ENCODE measurements at regions not wholly inside any gene's neighbourhood (a gene's known extent, or its start where the extent isn't known, plus 50 kb on each side); places are given as distances from the start of the nearest gene placed in this dataset.
A peak's percentile ranks its signal among the peaks of the same experiment; 100 is the strongest.
"Not testable (repeated sequence)": the region's sequence is repeated elsewhere in the genome, so short reads cannot be mapped to it uniquely, and the experiment has no call there.

DNA sequence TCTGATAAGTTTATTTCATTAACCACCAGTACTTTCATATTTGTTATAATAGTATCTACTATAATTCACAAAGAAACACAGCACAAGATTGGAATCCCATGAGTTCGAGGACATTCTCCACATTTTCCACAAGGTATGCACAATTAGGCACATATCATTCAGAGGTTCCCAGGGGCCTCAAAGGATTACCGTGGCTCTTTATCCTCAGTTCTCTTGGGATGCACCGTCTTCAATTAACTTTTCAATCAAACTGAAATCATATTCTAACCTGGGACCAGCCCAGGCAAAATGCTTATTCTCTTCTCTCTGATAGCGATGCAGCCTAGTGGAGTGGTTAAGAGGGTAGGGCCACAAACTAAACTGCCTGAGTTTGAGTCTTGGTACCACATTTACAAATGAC, 242.6 kb upstream of the RASGEF1B start:
- no peak for DNase-seq

DNA sequence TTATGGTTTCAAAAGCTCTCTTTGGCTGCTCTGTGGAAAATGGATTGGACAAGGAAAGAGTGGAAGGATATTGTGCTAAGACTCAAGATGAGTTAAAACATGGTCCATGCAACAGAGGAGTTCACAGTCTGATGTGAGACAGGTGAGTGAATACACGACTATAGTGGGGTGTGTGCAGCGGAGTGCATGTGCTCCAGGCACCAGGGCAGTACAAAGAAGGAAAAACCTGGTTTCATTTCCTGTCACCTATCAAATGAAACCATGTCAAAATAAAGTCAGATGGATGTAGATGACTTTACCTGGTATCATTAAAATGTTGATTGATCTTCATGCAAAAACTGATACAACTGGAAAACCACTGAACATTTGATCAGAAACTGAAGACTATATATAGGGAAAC, 241.0 kb upstream of the RASGEF1B start:
- no peak for DNase-seq

GRCh38 chr4:81704461-81704860, 232.8 kb upstream of the RASGEF1B start:
- peak; percentile 20 for DNase-seq

DNA sequence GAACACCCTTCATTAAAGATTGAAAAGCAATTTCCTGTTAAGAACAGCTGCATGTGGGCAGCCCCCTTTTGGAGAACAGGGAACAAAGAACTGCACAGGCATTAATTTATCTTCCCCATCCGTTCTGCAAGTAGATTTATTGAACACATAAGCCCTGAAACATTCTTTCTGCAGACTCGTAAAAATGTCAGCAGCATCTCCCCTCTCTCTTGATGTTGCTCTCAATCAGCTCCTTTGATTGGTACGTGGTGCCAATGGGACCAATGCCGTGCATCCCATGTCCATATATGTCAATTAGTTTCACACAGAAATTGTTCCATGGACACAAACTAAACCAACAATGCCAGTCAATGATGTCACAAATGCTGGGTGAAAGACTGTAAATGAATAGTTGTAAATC, 228.5 kb upstream of the RASGEF1B start:
- no peak for DNase-seq

- DNase-seq, result no peak
Observed at GRCh38 chr4:81698538-81699296, 227.0 kb upstream of the RASGEF1B start.

- DNase-seq, result no peak
Observed at GRCh38 chr4:81694176-81694913, 222.6 kb upstream of the RASGEF1B start.

GRCh38 chr4:81690871-81691270, 219.2 kb upstream of the RASGEF1B start:
- DNase-seq, result no peak

DNA sequence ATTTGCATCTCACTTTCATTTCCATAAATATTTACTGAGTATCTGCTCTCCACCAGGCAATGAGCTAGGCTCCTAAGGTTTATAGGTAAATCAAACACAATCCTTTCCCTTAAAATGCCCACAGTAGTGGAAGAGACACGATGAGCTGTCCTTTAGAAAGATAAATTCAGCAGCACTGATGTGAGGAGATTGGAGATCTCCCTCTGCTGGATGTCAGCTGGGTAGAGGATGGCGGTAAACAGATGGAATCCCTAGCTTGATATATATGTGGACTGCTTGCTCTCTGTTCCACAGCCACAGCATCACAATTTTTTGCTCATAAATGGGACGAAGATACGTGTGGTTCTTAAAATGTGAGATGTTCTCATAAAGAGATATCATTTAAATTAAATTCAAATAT, 216.4 kb upstream of the RASGEF1B start:
- DNase-seq, result peak; percentile 5

GRCh38 chr4:81687471-81687870, 215.8 kb upstream of the RASGEF1B start:
- DNase-seq, result no peak

DNA sequence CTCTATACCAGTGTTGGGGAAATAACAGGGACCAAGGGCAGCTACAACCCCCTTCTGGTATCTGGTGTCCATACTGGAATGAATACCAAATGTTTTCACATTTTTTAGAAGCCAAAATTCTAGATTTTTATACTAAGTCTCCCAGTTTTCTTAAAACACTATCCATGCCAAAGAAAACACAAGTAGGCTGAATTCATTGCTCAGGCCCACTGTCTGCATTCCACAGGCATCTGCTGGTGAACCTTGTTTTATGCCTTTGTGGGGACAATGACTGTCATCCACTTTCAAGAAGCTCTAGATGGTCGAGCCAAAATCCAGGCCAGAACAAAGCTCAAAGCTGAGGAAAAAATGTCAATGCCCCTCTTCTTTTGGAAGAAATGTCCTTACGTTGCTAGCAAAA, 213.4 kb upstream of the RASGEF1B start:
- DNase-seq, result peak; percentile 54

DNA sequence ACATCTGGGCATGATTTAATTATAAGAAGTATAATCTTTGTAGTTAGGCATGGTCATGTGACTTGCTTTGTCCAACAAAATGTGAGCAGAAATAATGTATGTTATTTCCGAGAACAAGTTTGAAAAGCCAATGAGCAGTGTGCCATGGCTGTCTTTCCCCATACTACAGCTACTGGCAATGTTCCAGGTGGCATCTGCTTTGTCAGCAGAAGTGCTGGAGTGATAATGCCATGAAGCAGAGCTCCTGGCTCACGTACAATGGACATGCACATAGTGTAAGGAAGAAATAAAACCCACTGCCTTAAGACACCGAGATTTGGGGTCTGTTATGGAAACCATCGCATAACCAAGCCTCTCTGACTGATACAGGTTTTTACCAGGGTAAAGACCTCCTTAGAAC, 212.6 kb upstream of the RASGEF1B start:
- DNase-seq, result no peak

DNA sequence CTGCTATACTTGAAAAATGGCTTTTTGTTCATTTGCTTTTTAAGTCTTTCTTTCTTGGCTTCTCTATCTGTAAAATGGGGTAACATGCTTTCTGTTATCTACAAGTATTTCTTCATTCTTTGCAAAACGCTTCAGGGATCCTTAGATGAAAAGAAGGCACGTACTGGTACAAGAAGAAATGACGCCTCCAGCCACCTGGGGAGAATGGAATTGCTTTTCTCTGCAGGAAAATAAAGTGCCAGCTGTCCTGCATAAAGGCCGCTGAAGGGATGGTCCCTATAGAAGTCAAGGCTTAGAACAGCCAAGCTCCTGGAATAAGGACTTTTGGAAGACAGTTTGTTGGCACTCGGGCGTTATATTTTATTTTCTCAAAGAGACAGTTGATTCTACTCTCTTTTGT, 210.8 kb upstream of the RASGEF1B start:
- no peak for DNase-seq

- DNase-seq, result no peak
Observed at GRCh38 chr4:81679315-81679714, 207.6 kb upstream of the RASGEF1B start.

DNA sequence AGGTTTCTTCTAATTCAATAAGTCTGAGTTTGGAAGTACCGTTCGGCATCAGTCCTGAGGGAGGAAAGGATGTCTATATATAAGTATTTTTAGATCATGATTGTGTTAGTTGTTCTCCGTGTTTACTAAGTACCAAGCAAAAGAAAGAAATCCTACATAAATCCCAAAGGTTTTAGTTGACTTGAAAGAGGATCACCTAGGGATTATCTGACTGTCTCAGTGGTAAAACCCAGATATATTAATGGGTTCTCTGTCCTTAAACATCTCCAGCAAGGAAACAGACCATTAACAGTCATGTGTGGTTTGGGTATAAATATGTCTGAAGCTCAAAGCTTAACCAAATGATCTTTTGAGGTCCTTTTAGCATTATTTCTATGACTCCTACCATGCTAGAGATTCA, 207.1 kb upstream of the RASGEF1B start:
- DNase-seq, result no peak

DNA sequence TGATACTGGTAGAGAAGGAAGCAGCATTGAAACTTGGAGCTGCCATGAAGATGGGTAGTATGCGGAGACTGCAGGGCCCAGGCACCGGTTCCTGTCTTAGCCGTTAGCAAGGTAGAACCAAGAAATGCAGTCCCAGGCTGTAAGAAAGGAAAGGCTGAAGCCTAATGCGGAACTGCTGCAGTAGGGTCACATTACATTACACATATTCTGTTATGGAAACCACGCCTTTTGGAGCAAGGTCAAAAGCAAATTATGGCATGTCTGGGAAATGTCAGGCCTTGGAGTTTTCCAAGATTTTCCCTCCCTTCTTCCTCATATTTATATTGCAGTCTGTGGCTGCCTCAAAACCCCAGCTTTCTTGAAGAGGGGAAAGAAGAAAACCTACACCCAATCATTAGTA, 204.8 kb upstream of the RASGEF1B start:
- DNase-seq, result no peak

DNA sequence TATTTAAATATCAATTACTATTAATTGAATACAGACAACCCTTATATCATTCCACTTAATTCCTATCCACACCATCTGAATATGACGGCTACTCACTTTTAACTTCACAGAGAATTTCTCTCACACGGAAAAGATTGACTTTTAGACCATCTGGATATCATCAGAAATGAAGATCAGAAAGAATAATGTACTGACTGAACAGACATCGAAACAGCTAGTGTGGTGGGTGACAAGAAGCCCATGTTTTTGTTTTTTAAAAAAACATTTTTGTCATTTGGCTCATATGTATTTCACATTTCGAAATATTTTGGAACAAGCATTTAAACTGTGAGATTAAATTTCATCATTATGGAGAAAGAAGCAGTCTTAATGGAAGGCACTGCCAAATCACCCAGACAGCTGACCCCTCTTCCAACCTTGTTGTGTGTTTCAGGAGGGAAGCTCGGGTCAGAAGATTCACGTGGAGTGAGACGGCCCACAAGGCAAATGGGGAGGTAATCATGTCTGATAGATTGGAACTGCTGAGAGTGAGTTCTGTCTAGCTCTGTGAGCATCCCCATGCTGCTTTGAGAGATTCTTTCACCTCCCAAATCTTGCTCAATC, 204.2 kb upstream of the RASGEF1B start:
- no peak for DNase-seq

DNA sequence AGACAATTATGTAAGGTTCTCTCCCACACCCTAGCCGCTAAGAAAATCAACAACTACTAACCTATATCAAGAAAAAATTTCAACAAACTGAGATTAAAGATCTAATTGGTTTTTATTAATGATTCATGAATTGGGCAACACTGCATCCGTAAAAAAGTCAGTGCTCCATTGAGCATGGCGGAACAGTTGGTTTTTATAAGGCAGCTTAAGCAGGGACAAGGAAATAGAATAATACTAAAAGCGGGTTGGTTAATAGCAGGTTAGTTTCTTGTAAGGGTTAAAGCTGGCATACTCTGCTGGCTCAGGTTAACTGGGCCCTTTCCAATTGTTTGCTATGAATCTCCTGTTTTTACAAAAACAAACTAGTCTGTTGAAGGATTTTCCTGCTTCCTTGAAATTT, 202.3 kb upstream of the RASGEF1B start:
- no peak for DNase-seq

- DNase-seq, result not testable (repeated sequence)
Observed at GRCh38 chr4:81668328-81668727, 196.6 kb upstream of the RASGEF1B start.

- no peak for DNase-seq
Observed at GRCh38 chr4:81667539-81667938, 195.8 kb upstream of the RASGEF1B start.

DNA sequence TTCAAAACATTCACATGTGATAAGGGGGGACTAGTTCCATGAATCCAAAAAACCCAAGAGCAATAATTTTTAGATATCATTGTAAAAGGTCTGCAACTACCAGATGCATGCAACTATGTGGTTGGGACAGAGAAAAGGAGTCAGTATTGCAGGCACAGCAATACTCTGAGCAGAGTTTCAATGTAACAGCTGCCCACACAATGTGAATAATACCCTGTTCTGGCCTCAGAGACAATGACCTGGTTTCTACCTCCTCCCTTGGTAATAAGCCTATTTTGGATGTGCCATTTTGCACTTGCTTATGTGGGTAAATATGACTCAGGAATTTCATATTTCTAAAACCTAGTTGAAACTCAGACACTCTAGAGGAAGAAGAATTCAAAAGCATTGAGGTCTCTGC, 194.8 kb upstream of the RASGEF1B start:
- no peak for DNase-seq

DNA sequence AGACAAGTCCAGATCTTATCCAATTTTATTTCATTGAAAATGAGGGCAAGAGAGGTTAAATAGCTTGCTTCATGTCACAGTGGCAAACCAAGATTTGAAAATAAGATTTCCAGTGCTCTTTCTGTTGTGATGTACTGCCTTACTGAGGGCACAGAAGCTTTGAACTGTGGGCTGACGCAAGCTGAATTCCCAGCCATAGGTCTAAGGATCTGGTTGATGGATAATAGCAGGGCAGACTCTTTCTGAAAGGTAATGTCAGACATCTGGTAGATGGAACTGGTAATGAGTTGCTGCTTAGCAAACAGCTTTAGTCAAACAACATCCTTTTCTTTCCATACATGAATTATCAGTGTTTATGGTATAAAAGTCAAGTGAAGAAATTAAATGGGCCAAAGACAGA, 193.9 kb upstream of the RASGEF1B start:
- no peak for DNase-seq

DNA sequence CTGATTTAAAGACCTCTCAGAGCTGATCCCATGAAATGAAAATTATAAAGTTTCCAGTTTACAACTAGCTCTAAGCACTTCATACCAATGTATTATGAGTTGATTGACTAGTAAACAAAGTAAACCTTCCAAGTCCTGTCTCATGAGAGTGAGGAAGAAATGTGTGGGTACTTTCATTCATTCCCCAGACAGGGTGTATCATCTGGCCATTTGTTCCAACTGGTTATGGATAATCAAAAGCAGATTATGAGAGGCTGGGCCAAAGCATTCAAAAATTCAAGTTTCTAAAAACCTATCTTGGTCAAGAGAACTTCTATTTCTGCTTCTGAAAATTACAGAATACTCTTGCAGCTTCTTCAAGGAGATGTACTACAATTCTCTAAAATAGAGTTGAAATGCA, 193.3 kb upstream of the RASGEF1B start:
- no peak for DNase-seq

GRCh38 chr4:81664079-81664478, 192.4 kb upstream of the RASGEF1B start:
- no peak for DNase-seq

DNA sequence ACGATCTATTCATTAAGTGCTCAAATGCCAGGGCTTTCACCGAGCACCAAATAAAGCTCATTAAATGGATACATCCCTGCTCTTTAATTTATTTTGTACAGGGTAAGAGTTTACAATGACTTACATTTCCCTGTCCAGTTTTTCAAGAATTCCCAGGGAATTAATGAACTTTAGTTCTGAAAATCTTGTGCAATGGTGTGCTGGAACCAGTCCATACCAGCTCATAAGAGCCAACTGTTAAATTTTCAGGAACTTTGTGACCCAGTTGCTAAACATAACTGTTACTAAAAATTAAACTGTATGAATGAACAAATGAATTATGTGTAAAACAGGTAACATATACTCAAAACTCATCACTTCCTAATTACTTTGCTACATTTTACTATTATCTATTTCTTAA, 191.7 kb upstream of the RASGEF1B start:
- DNase-seq, result no peak

All from fibroblast of skin of back (primary cell).